ENCODE measurements at regions not wholly inside any gene's neighbourhood (a gene's known extent, or its start where the extent isn't known, plus 50 kb on each side); places are given as distances from the start of the nearest gene placed in this dataset.

DNA sequence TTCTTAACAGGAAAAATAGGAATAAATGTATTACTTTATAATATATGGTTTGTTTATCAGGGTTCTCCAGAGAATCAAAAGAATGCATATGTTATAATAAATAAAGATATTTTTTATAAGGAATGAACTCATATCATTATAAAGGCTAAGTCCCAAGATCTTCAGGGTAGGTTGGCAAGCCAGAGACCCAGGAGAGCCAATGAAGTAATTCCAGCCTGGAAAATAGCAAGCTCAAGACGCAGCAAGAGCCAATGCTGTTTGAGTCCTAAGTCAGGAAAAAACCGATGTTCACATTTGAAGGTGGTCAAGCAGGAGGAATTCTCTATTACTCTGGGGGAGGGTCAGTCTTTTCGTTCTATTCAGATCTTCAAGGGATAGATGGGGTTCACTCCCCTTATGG is 490.0 kb downstream of the PCDH20 start:
- Histone ChIP-seq H3K27me3 (replicated peaks in 1 of 2; ENCODE audit: control insufficient read depth in 2 of 2, insufficient read depth in 2 of 2, low read length in 1 of 2) (no peaks in the 10 kb centered on the region), H3K9me3 (replicated peaks; ENCODE audit: control insufficient read depth, insufficient read depth, low read length) (no peaks in the 10 kb centered on the region), H3K27ac (ENCODE audit: control insufficient read depth, insufficient read depth) (no peak overlapping the region), H3K9ac (ENCODE audit: control insufficient read depth, insufficient read depth, low read length) (no peak overlapping the region), H3K79me2 (ENCODE audit: control insufficient read depth, insufficient read depth, low read length) (no peaks in the 10 kb centered on the region), H3K4me3 (no peak overlapping the region), H2AFZ (ENCODE audit: control insufficient read depth, low read depth, low read length) (no peak overlapping the region), H3K36me3 (ENCODE audit: control insufficient read depth in 2 of 2, insufficient read depth in 2 of 2, low read length in 1 of 2) (no peaks in the 10 kb centered on the region), H3K4me1 (ENCODE audit: control insufficient read depth, insufficient read depth, low read length) (no peaks in the 10 kb centered on the region), H4K20me1 (ENCODE audit: control insufficient read depth, insufficient read depth) (no peaks in the 10 kb centered on the region), H3K4me2 (ENCODE audit: control insufficient read depth, insufficient read depth) (no peak overlapping the region)
- RAD21 ChIA-PET (ENCODE audit: unreplicated experiment), result no interaction called here
- DNase-seq (ENCODE audit: low read depth, low spot score), result no peak
- intact Hi-C loops (cut with micrococcal nuclease; ENCODE audit: unreplicated experiment) (no loop called here), in situ Hi-C loops (cut with MboI) (no loop called here)
- POLR2A ChIA-PET, result no interaction called here
- no peak for ATAC-seq
- CTCF ChIA-PET, result no interaction called here
- TF ChIP-seq ZSCAN29 (IDR thresholded peaks at IDR 0.05), result no peak
- TF ChIP-seq KDM1A (IDR thresholded peaks at IDR 0.05; ENCODE audit: borderline replicate concordance), result no peak
- TF ChIP-seq HDAC6 (IDR thresholded peaks at IDR 0.05; ENCODE audit: unreplicated experiment), result no peak
- no peak for TF ChIP-seq RAD21 (IDR thresholded peaks at IDR 0.05; ENCODE audit: insufficient read depth, low read depth, low read length)
- TF ChIP-seq NRF1 (conservative IDR thresholded peaks at IDR 0.05; ENCODE audit: low read depth, low read length), result no peak
- no peak for FAIRE-seq
- WGBS (ENCODE audit: insufficient coverage, insufficient replicate concordance, low lambda C conversion rate, missing lambda C conversion rate), result 22% methylated on average over 3 of the region's 3 CpGs
- SMC1A ChIA-PET (ENCODE audit: uncharacterized antibody, unreplicated experiment), result interaction anchor here (0.5 to 1.2 kb wide), 2 partner anchors 58 to 96 kb away, joined by 3 read pairs; no protein-coding TSS in a partner anchor
- no TSS peak for BruUV-seq (replicated peaks)

DNA sequence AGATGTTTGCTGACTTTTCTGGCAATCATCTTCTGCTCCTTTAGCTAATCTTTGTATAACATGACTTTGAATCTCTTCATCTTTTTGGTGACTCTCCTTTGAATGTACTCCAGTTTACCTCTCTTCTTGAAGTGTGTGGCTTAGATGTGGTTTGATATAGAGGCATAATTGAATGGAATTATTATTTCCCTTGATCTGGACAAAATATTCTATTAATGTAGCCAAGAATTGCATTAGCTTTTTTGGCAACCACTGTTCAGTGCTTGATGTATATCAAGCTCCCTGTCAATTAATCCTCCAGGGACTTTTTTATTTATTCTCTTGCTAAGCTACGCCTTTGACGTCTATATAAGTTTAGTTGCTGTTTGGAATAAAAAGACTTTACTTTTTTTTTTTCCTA is 490.8 kb downstream of the PCDH20 start:
- Histone ChIP-seq H3K36me3 (ENCODE audit: control insufficient read depth in 2 of 2, insufficient read depth in 2 of 2, low read length in 1 of 2) (no peaks in the 10 kb centered on the region), H4K20me1 (ENCODE audit: control insufficient read depth, insufficient read depth) (no peaks in the 10 kb centered on the region), H3K4me1 (ENCODE audit: control insufficient read depth, insufficient read depth, low read length) (no peaks in the 10 kb centered on the region), H3K27ac (ENCODE audit: control insufficient read depth, insufficient read depth) (no peak overlapping the region), H3K4me2 (ENCODE audit: control insufficient read depth, insufficient read depth) (no peak overlapping the region), H2AFZ (ENCODE audit: control insufficient read depth, low read depth, low read length) (no peak overlapping the region), H3K79me2 (ENCODE audit: control insufficient read depth, insufficient read depth, low read length) (no peaks in the 10 kb centered on the region), H3K9ac (ENCODE audit: control insufficient read depth, insufficient read depth, low read length) (no peak overlapping the region), H3K4me3 (no peak overlapping the region), H3K9me3 (replicated peaks; ENCODE audit: control insufficient read depth, insufficient read depth, low read length) (no peaks in the 10 kb centered on the region), H3K27me3 (replicated peaks in 1 of 2; ENCODE audit: control insufficient read depth in 2 of 2, insufficient read depth in 2 of 2, low read length in 1 of 2) (no peaks in the 10 kb centered on the region)
- FAIRE-seq (no peak), ATAC-seq (no peak), DNase-seq (ENCODE audit: low read depth, low spot score) (no peak)
- ChIA-PET POLR2A (no interaction called here), SMC1A (ENCODE audit: uncharacterized antibody, unreplicated experiment) (interaction anchor here (0.6 to 1.0 kb wide), 4 partner anchors 11 to 1272 kb away, joined by 3 read pairs; no protein-coding TSS in a partner anchor), CTCF (no interaction called here), RAD21 (ENCODE audit: unreplicated experiment) (no interaction called here)
- no TSS peak for BruUV-seq (replicated peaks)
- in situ Hi-C loops (cut with MboI) (no loop called here), intact Hi-C loops (cut with micrococcal nuclease; ENCODE audit: unreplicated experiment) (no loop called here)
- WGBS (ENCODE audit: insufficient coverage, insufficient replicate concordance, low lambda C conversion rate, missing lambda C conversion rate), result 91% methylated on average over 2 of the region's 2 CpGs
- TF ChIP-seq, protein P1, sequence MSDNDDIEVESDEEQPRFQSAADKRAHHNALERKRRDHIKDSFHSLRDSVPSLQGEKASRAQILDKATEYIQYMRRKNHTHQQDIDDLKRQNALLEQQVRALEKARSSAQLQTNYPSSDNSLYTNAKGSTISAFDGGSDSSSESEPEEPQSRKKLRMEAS (IDR thresholded peaks at IDR 0.05; ENCODE audit: low read depth, low read length), result no peak
- TF ChIP-seq SREBF2 (IDR thresholded peaks at IDR 0.05; ENCODE audit: low read length) (no peak), SMAD1 (IDR thresholded peaks at IDR 0.05; ENCODE audit: low read depth, partially characterized antibody) (no peak), EP300 (IDR thresholded peaks at IDR 0.05; ENCODE audit: borderline replicate concordance in 1 of 2, control insufficient read depth in 1 of 2, low read depth in 2 of 2, low read length in 2 of 2) (no peak)
- TF ChIP-seq, protein P2, sequence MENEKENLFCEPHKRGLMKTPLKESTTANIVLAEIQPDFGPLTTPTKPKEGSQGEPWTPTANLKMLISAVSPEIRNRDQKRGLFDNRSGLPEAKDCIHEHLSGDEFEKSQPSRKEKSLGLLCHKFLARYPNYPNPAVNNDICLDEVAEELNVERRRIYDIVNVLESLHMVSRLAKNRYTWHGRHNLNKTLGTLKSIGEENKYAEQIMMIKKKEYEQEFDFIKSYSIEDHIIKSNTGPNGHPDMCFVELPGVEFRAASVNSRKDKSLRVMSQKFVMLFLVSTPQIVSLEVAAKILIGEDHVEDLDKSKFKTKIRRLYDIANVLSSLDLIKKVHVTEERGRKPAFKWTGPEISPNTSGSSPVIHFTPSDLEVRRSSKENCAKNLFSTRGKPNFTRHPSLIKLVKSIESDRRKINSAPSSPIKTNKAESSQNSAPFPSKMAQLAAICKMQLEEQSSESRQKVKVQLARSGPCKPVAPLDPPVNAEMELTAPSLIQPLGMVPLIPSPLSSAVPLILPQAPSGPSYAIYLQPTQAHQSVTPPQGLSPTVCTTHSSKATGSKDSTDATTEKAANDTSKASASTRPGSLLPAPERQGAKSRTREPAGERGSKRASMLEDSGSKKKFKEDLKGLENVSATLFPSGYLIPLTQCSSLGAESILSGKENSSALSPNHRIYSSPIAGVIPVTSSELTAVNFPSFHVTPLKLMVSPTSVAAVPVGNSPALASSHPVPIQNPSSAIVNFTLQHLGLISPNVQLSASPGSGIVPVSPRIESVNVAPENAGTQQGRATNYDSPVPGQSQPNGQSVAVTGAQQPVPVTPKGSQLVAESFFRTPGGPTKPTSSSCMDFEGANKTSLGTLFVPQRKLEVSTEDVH (IDR thresholded peaks at IDR 0.05; ENCODE audit: low read depth, partially characterized antibody), result no peak
- TF ChIP-seq, protein P3, sequence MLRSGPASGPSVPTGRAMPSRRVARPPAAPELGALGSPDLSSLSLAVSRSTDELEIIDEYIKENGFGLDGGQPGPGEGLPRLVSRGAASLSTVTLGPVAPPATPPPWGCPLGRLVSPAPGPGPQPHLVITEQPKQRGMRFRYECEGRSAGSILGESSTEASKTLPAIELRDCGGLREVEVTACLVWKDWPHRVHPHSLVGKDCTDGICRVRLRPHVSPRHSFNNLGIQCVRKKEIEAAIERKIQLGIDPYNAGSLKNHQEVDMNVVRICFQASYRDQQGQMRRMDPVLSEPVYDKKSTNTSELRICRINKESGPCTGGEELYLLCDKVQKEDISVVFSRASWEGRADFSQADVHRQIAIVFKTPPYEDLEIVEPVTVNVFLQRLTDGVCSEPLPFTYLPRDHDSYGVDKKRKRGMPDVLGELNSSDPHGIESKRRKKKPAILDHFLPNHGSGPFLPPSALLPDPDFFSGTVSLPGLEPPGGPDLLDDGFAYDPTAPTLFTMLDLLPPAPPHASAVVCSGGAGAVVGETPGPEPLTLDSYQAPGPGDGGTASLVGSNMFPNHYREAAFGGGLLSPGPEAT (IDR thresholded peaks at IDR 0.05; ENCODE audit: low read depth), result no peak
- TF ChIP-seq, protein P4, sequence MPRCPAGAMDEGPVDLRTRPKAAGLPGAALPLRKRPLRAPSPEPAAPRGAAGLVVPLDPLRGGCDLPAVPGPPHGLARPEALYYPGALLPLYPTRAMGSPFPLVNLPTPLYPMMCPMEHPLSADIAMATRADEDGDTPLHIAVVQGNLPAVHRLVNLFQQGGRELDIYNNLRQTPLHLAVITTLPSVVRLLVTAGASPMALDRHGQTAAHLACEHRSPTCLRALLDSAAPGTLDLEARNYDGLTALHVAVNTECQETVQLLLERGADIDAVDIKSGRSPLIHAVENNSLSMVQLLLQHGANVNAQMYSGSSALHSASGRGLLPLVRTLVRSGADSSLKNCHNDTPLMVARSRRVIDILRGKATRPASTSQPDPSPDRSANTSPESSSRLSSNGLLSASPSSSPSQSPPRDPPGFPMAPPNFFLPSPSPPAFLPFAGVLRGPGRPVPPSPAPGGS (IDR thresholded peaks at IDR 0.05; ENCODE audit: borderline replicate concordance, insufficient read depth, low read depth, low read length, poor library complexity, severe bottlenecking), result no peak

Data from GM12878 (cell line).